Left lung (tissue), 4 donors: ENCODE measurements at regions not wholly inside any gene's neighbourhood (a gene's known extent, or its start where the extent isn't known, plus 50 kb on each side); places are given as distances from the start of the nearest gene placed in this dataset.

ENCODE experiments used
- ATAC-seq: fragments of 200-7000 bp; cut with Tn5 transposase; one replicate; pipeline ENCODE4 v1.9.1; 2020; ENCODE audit warnings: moderate library complexity
- DNase-seq, 4 donors: peaks; one replicate each; pipeline ENCODE4 v3.0.0-alpha.2; 2013 to 2020
- H3K27ac ChIP-seq, 2 donors: fragments of 200-600 bp; sonication (generic) in 1 of 2; one replicate each; pipeline versions ENCODE4 v1.5.0 to v1.8.0; 2020 to 2021
- H3K27me3 ChIP-seq, 2 donors: fragments of 200-600 bp; sonication (generic) in 1 of 2; one replicate each; pipeline versions ENCODE4 v1.5.0 to v1.8.0; 2020 to 2021
- H3K36me3 ChIP-seq, 2 donors: fragments of 200-600 bp; sonication (generic) in 1 of 2; one replicate each; pipeline versions ENCODE4 v1.5.0 to v1.8.0; 2020 to 2021
- H3K4me1 ChIP-seq, 2 donors: fragments of 200-600 bp; one replicate each; pipeline ENCODE4 v1.8.0; 2021
- H3K4me3 ChIP-seq, 2 donors: fragments of 200-600 bp; sonication (generic) in 1 of 2; one replicate each; pipeline versions ENCODE4 v1.5.0 to v1.8.0; 2020 to 2021; ENCODE audit warnings: mild to moderate bottlenecking in 1 of 2
- H3K9me3 ChIP-seq, 2 donors: fragments of 200-600 bp; sonication (generic) in 1 of 2; one replicate each; pipeline versions ENCODE4 v1.5.0 to v1.8.0; 2020 to 2021
- intact Hi-C, 2 donors: fragments of 100-400 bp; cut with DNase I; formaldehyde crosslinking; loops; one replicate each; pipeline versions ENCODE4 v1.11.2 to v1.14.2; 2022
- TF ChIP-seq, protein P1 (sequence below), 2 donors: fragments of 200-600 bp; sonication (generic) in 1 of 2; IDR thresholded peaks; one replicate each; pipeline versions ENCODE4 v1.5.0 to v1.8.0; 2021; ENCODE audit warnings: antibody characterized with exemption in 2 of 2
- donor health status: DM: no; HTN: yes; CAD: no.
- donor health status: DM: no; HTN: no; CAD: no.

DNA sequence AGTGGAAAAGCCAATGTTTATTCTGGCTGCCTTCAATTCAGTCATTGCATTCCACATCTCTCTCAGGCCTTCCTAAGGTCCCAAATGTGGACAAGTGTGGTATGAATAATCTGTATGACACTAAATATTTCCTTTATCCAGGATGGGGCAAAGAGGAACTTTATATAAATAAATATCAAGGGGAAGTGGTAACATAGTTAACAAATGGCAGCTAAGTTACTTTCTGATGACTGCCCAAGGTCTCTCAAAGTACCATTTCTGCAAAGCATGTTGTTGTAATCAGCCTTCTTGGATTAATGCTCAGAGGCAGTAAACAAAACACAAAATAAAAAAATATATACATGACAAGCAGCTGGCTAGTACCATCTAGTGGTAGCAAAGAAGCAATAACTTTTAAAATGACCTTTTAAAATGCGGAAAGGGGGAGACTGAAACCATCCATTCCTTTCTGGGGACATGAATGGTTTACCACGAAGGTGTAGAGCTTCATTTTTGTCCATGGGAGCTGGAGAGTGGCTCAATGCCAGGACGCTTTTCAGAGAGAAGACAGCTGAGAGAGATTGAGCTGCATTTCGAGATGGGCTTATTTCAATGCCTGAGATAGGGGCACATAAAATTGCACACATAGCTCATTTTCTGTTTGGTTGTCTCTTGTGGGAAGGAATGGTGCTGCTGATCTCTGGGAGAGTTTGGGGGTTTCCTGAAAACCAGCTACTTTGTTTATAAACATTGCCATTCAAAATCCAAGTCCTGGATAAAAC, 259.2 kb downstream of the RFC3 start:
- intact Hi-C loops, result no loop called here
- Histone ChIP-seq H3K36me3 (no peaks in the 10 kb centered on the region), H3K4me3 (no peak overlapping the region), H3K27ac (no peak overlapping the region), H3K4me1 (no peaks in the 10 kb centered on the region), H3K9me3 (peaks cover 0 to 3% of the 10 kb centered on the region in 2 donors), H3K27me3 (no peaks in the 10 kb centered on the region)
- DNase-seq, result peak in 2 of 4 donors; percentile 13 to 40
- ATAC-seq, result peak; percentile 81
- TF ChIP-seq, protein P1, sequence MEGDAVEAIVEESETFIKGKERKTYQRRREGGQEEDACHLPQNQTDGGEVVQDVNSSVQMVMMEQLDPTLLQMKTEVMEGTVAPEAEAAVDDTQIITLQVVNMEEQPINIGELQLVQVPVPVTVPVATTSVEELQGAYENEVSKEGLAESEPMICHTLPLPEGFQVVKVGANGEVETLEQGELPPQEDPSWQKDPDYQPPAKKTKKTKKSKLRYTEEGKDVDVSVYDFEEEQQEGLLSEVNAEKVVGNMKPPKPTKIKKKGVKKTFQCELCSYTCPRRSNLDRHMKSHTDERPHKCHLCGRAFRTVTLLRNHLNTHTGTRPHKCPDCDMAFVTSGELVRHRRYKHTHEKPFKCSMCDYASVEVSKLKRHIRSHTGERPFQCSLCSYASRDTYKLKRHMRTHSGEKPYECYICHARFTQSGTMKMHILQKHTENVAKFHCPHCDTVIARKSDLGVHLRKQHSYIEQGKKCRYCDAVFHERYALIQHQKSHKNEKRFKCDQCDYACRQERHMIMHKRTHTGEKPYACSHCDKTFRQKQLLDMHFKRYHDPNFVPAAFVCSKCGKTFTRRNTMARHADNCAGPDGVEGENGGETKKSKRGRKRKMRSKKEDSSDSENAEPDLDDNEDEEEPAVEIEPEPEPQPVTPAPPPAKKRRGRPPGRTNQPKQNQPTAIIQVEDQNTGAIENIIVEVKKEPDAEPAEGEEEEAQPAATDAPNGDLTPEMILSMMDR (IDR thresholded peaks at IDR 0.05), result peak in 1 of 2 donors; percentile 44

DNA sequence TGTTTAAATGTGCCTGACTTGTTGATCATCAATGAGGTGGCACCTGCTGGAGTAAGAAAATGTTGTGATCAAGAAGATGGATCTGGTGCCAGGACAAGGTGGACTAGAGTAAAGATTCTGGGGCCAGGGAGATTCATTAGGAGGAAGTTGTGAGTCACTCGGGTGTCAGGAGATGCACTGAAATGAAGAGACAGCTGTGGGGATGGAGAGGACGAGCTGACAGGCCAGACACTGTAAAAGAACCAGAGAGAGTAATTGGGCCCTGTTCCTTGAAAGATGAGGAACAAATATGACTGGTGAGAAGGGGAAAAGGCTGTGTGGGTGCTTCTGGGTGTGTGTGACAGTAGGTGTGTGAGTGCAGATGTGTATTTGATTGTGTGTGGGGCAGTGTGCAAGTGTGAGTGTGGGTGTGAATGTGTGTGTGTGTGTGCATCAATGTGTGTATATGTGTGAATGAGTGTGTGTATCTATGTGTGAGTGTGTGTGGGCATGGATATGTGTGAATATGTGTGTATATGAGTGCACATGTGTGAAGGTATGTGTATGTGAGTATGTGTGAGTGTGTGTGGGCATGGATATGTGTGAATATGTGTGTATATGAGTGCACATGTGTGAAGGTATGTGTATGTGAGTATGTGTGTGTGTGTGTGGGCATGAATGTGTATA, 260.5 kb downstream of the RFC3 start:
- H3K9me3 ChIP-seq, result peaks cover 0 to 3% of the 10 kb centered on the region in 2 donors
- TF ChIP-seq, protein P1 (IDR thresholded peaks at IDR 0.05), result no peak
- H3K4me1 ChIP-seq, result no peaks in the 10 kb centered on the region
- ATAC-seq, result no peak
- H3K36me3 ChIP-seq, result no peaks in the 10 kb centered on the region
- intact Hi-C loops, result no loop called here
- H3K27me3 ChIP-seq, result no peaks in the 10 kb centered on the region
- no peak overlapping the region for H3K4me3 ChIP-seq
- no peak for DNase-seq
- H3K27ac ChIP-seq, result no peak overlapping the region

DNA sequence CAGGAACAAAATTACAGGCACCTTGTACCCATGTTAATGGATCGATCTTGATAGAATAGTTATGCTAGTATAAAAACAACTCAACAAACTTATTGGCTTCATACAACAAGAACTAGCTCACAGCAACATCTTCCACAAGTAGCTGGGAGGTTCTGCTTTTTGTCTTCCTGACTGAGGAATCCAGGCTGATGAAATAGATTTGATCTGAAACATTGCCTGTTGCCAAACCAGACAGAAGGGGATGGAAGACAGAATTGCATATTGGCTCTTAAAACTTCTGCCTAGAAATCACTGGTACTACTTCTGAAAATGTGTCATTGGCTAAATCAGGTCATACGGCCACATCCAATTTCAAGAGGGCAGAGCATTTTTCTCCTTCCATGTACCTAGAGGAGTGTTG, 267.3 kb downstream of the RFC3 start:
- DNase-seq (no peak), ATAC-seq (no peak)
- H3K36me3 ChIP-seq, result no peaks in the 10 kb centered on the region
- intact Hi-C loops, result loop anchor here in 1 of 2 donors (10.0 kb wide), 1 partner anchor 280 kb away; no protein-coding TSS in a partner anchor
- no peak overlapping the region for H3K4me3 ChIP-seq
- H3K27me3 ChIP-seq, result no peaks in the 10 kb centered on the region
- no peaks in the 10 kb centered on the region for H3K4me1 ChIP-seq
- H3K27ac ChIP-seq, result no peak overlapping the region
- H3K9me3 ChIP-seq, result peaks cover 0 to 5% of the 10 kb centered on the region in 2 donors
- TF ChIP-seq, protein P1 (IDR thresholded peaks at IDR 0.05), result no peak

DNA sequence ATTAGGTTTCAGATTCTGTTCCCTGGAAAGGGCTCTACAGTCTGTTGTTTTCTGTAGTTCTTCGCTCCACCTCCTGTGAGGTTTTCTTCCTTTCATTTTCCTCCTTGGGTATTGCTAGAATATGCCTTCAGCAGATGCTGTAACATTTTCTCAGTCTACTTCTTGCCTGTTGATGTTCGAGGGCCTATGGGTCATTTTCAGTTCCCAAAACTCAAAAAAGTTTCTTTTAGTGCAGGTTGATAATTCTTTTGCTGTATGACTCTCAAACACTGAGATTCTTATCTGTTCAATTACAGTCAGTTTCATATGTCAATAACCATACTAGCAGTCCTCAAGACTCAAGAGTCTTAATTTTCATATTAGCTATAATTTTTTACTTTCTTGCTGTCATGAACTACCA, 268.3 kb downstream of the RFC3 start:
- no peak overlapping the region for H3K27ac ChIP-seq
- H3K9me3 ChIP-seq, result peaks cover 0 to 5% of the 10 kb centered on the region in 2 donors
- no peak for DNase-seq
- TF ChIP-seq, protein P1 (IDR thresholded peaks at IDR 0.05), result no peak
- no peaks in the 10 kb centered on the region for H3K4me1 ChIP-seq
- H3K36me3 ChIP-seq, result no peaks in the 10 kb centered on the region
- no peak for ATAC-seq
- H3K27me3 ChIP-seq, result no peaks in the 10 kb centered on the region
- H3K4me3 ChIP-seq, result no peak overlapping the region
- intact Hi-C loops, result loop anchor here in 1 of 2 donors (10.0 kb wide), 1 partner anchor 281 kb away; no protein-coding TSS in a partner anchor

DNA sequence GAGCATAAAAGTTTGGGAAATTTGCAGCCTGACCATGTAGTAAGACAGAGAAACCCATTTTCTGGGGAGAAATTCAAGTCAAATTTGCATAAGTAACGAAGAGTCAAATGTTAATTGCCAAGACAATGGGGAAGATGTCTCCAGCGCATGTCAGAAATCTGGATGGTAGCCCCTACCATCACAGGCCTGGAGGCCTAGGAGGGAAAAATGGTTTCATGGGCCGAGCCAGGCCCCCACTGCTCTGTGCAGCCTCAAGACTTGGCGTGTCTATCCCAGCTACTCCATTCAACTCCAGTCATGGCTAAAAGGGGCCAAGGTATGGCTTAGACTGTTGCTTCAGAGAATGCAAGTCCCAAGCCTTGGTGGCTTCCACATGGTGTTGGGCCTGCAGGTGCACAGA, 269.8 kb downstream of the RFC3 start:
- DNase-seq, result no peak
- TF ChIP-seq, protein P1 (IDR thresholded peaks at IDR 0.05), result no peak
- no peak for ATAC-seq
- H3K9me3 ChIP-seq, result peaks cover 0 to 5% of the 10 kb centered on the region in 2 donors
- no peaks in the 10 kb centered on the region for H3K27me3 ChIP-seq
- no peak overlapping the region for H3K27ac ChIP-seq
- H3K36me3 ChIP-seq, result no peaks in the 10 kb centered on the region
- intact Hi-C loops, result loop anchor here in 1 of 2 donors (10.0 kb wide), 1 partner anchor 283 kb away; no protein-coding TSS in a partner anchor
- H3K4me1 ChIP-seq, result no peaks in the 10 kb centered on the region
- H3K4me3 ChIP-seq, result no peak overlapping the region
